OCI-LY1 (cell line): ENCODE measurements at regions not wholly inside any gene's neighbourhood (a gene's known extent, or its start where the extent isn't known, plus 50 kb on each side); places are given as distances from the start of the nearest gene placed in this dataset.

ENCODE experiments used
- H2AFZ ChIP-seq: fragments of 200-600 bp; sonication (generic), shearing (Covaris generic); 2 replicates; pipeline ENCODE4 v1.6.0; 2014; ENCODE audit warnings: antibody characterized with exemption, mild to moderate bottlenecking, low read length
- H3F3A ChIP-seq: fragments of 200-600 bp; sonication (generic), shearing (Covaris generic); 2 replicates; pipeline ENCODE4 v1.6.0; 2014; ENCODE audit warnings: mild to moderate bottlenecking, antibody characterized with exemption, low read length, moderate library complexity; ENCODE audit not compliant: insufficient read depth
- H3K27ac ChIP-seq: fragments of 200-600 bp; sonication (generic); 2 replicates; pipeline ENCODE4 v1.5.1; 2014; ENCODE audit warnings: low read length, mixed run types, mild to moderate bottlenecking, low read depth; ENCODE audit not compliant: poor library complexity, severe bottlenecking
- H3K27me3 ChIP-seq: fragments of 200-600 bp; sonication (generic); 2 replicates; pipeline ENCODE4 v1.6.0; 2014; ENCODE audit warnings: antibody characterized with exemption, mild to moderate bottlenecking, low read length, moderate library complexity; ENCODE audit not compliant: insufficient read depth
- H3K36me3 ChIP-seq: fragments of 200-600 bp; sonication (generic); 2 replicates; pipeline ENCODE4 v1.6.1; 2014; ENCODE audit warnings: mild to moderate bottlenecking, antibody characterized with exemption, low read length, moderate library complexity, mixed read lengths; ENCODE audit not compliant: insufficient read depth
- H3K4me1 ChIP-seq: fragments of 200-600 bp; sonication (generic); 2 replicates; pipeline ENCODE4 v1.5.1; 2014; ENCODE audit warnings: mild to moderate bottlenecking, low read length, moderate library complexity; ENCODE audit not compliant: insufficient read depth, severe bottlenecking
- H3K4me2 ChIP-seq: fragments of 200-600 bp; sonication (generic), shearing (Covaris generic); 2 replicates; pipeline ENCODE4 v1.6.1; 2014; ENCODE audit warnings: low read length
- H3K4me3 ChIP-seq: fragments of 200-600 bp; sonication (generic); 2 replicates; pipeline ENCODE4 v1.5.1; 2014; ENCODE audit warnings: low read length, low read depth, mild to moderate bottlenecking, mixed read lengths; ENCODE audit not compliant: poor library complexity, severe bottlenecking
- H3K79me2 ChIP-seq: fragments of 200-600 bp; shearing (Covaris generic); 2 replicates; pipeline ENCODE4 v1.6.1; 2016; ENCODE audit warnings: mixed run types, low read length, mixed read lengths; ENCODE audit not compliant: insufficient read depth
- H3K9ac ChIP-seq: fragments of 200-600 bp; sonication (generic), shearing (Covaris generic); 2 replicates; pipeline ENCODE4 v1.6.1; 2014; ENCODE audit warnings: mild to moderate bottlenecking, low read length, mixed read lengths
- H3K9me2 ChIP-seq: fragments of 200-600 bp; sonication (generic), shearing (Covaris generic); 2 replicates; pipeline ENCODE4 v1.6.1; 2014; ENCODE audit warnings: low read depth, mild to moderate bottlenecking, low read length, mixed read lengths
- H3K9me3 ChIP-seq: fragments of 200-600 bp; shearing (Covaris generic); 2 replicates; pipeline ENCODE4 v1.6.1; 2014; ENCODE audit warnings: low read length, mixed read lengths
- H4K20me1 ChIP-seq: fragments of 200-600 bp; sonication (generic), shearing (Covaris generic); 2 replicates; pipeline ENCODE4 v1.6.0; 2016; ENCODE audit warnings: mild to moderate bottlenecking, low read length; ENCODE audit not compliant: insufficient read depth
- EZH2 ChIP-seq: fragments of 200-600 bp; sonication (generic), shearing (Covaris generic); IDR thresholded peaks from 2 replicates; pipeline ENCODE4 v1.8.0; 2017; ENCODE audit warnings: borderline replicate concordance, mixed run types, mild to moderate bottlenecking, antibody characterized with exemption, low read length, moderate library complexity, mixed read lengths
- TF ChIP-seq, protein P1 (sequence below): fragments of 200-600 bp; sonication (generic), shearing (Covaris generic); IDR thresholded peaks from 2 replicates; pipeline ENCODE4 v1.5.1; 2017; ENCODE audit warnings: mild to moderate bottlenecking, antibody characterized with exemption, low read length, moderate library complexity, mixed read lengths

DNA sequence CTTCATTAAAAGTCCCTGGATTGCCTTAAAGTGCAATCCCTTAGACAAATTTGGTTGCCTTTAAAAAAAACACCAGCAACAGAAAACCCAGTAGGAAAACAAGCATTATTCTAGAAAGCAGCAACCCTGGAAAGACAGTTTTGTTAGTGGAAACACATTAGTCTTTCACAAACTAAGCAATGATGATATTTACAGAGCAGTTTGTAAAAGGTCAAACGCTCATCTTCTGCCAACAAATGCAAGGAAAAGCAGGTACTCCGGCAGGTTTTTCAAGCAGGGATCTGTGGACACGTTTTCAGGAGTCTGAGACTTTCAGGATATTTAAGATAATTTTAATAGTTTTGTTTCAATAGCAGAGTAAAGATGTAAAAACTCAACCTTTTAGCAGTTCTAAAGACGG lies 202.2 kb downstream of the EXOC5 start:
- H3K79me2 ChIP-seq, result no peaks in the 10 kb centered on the region
- no peaks in the 10 kb centered on the region for H3K4me1 ChIP-seq
- no peak overlapping the region for H3K27ac ChIP-seq
- H3K9ac ChIP-seq, result no peak overlapping the region
- no peaks in the 10 kb centered on the region for H3K36me3 ChIP-seq
- no peaks in the 10 kb centered on the region for H3K27me3 ChIP-seq
- H3F3A ChIP-seq, result no peaks in the 10 kb centered on the region
- no peak overlapping the region for H2AFZ ChIP-seq
- no peaks in the 10 kb centered on the region for H4K20me1 ChIP-seq
- TF ChIP-seq EZH2, result no peak
- TF ChIP-seq, protein P1, sequence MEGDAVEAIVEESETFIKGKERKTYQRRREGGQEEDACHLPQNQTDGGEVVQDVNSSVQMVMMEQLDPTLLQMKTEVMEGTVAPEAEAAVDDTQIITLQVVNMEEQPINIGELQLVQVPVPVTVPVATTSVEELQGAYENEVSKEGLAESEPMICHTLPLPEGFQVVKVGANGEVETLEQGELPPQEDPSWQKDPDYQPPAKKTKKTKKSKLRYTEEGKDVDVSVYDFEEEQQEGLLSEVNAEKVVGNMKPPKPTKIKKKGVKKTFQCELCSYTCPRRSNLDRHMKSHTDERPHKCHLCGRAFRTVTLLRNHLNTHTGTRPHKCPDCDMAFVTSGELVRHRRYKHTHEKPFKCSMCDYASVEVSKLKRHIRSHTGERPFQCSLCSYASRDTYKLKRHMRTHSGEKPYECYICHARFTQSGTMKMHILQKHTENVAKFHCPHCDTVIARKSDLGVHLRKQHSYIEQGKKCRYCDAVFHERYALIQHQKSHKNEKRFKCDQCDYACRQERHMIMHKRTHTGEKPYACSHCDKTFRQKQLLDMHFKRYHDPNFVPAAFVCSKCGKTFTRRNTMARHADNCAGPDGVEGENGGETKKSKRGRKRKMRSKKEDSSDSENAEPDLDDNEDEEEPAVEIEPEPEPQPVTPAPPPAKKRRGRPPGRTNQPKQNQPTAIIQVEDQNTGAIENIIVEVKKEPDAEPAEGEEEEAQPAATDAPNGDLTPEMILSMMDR, result no peak
- H3K9me2 ChIP-seq, result no peaks in the 10 kb centered on the region
- no peak overlapping the region for H3K4me2 ChIP-seq
- no peaks in the 10 kb centered on the region for H3K9me3 ChIP-seq
- no peak overlapping the region for H3K4me3 ChIP-seq

DNA sequence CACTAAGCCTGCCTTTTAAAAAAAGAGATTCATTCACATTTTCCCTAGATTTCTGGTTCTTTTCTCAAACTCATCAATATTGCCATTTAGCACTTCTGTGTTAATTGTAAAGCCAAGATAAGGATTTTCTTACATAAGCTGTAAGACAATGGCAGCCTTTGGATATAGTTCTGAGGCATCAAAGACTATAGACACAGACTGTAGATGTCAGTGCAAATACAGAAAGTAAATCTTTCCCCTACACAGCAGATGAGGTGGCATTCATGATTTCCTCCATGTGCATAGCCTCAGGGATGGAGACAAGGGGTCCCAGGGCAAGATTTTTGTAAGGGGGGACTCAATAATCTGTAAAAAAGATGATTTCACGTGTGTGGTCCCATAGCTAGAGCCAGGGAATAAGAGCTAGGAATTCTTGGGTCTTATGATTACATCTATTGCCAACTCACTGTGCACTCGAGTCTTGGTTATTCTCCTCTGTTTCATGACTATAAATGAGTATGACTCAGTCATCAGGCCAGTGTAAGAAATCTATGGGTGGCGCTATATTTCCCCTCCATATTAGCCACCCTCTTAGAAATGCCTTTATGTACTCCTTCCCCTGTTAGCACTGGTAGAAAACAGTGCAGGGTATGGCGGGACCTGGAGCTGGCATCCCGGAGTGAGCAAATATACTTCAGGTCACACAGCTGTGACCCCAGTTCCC lies 207.5 kb downstream of the EXOC5 start:
- Histone ChIP-seq H3K36me3 (no peaks in the 10 kb centered on the region), H3F3A (no peaks in the 10 kb centered on the region), H3K4me3 (no peak overlapping the region), H3K9me2 (no peaks in the 10 kb centered on the region), H3K4me1 (no peaks in the 10 kb centered on the region), H4K20me1 (no peaks in the 10 kb centered on the region), H3K9ac (no peak overlapping the region), H2AFZ (no peak overlapping the region), H3K4me2 (no peak overlapping the region), H3K9me3 (no peaks in the 10 kb centered on the region), H3K27me3 (no peaks in the 10 kb centered on the region), H3K27ac (no peak overlapping the region), H3K79me2 (no peaks in the 10 kb centered on the region)
- TF ChIP-seq, protein P1, result no peak
- TF ChIP-seq EZH2, result no peak

DNA sequence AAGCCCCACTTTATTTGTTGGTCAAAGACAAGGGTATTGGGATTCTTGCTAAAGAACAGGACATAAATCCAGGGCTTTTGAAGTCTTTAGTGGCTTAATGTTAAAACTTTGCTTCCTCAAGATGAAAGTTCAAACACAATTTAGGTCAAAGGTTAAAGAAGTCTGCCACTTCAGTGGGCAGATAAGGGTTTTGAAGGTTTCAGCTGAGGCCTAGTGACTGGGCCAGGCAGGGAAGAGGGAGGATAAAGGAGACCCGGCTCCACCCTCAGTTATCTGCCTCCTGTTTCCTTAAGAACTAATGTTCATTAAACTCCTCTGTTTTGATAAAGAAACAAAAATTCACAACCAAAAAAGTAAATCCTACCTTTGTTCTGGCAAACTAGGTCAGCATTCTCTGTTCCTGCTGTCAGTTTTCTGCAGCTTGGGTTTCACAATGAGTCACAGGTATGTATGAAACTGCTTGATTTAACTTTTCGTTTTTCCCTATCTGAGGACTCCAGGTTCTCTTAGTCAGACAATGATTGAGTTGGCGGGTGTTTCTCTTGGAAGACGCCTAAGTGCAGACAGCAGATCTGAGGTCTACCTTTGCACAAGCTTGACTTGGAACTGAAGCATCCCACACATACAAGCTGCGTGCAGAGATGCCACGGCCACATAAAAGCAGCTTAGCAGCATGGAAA lies 208.3 kb downstream of the EXOC5 start:
- Histone ChIP-seq H3K27ac (no peak overlapping the region), H4K20me1 (no peaks in the 10 kb centered on the region), H3K27me3 (no peaks in the 10 kb centered on the region), H2AFZ (no peak overlapping the region), H3K4me3 (no peak overlapping the region), H3K9me2 (no peaks in the 10 kb centered on the region), H3F3A (no peaks in the 10 kb centered on the region), H3K4me1 (no peaks in the 10 kb centered on the region), H3K79me2 (no peaks in the 10 kb centered on the region), H3K9me3 (no peaks in the 10 kb centered on the region), H3K9ac (no peak overlapping the region), H3K36me3 (no peaks in the 10 kb centered on the region), H3K4me2 (no peak overlapping the region)
- no peak for TF ChIP-seq EZH2
- TF ChIP-seq, protein P1, result no peak
